ENCODE measurements at regions not wholly inside any gene's neighbourhood (a gene's known extent, or its start where the extent isn't known, plus 50 kb on each side); places are given as distances from the start of the nearest gene placed in this dataset.

DNA sequence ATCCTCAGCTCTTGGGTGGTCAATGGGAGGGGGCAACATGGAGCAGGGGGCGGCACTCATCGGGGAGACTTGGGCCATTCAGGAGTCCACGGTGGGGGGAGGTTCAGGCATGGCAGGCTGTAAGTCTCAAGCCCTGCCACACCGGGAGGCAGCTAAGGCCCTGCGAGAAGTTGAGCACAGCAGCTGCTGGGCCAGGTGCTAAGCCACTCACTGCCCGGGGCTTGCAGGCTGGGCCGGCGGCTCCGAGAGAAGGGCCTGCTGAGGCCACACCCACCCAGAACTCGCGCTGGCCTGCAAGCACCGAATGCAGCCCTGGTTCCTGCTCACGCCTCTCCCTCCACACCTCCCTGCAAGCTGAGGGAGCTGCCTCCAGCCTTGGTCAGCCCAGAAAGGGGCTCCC lies 131.4 kb downstream of the OR4C45 start:
- DNase-seq: peak in 1 of 4 donors; percentile 64

DNA sequence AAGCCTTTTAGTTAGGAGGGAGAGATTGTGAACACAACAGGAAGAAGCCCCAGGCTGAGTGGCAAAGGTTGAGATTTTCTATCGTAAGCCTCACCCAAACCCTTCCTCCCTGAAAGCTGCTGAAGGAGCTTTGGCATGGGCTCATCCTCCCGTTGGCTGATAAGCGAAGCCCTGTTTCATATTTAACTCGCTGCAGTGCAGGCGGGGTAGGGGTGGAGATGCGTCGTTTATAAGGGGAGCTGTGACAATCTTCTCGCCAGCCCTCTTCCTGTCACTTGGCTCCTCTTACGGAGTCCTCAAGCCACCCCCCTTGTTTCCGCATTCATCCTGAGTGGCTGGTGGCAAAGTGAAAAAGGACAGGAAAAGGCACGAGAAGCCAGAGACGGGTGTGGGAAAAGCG lies 137.0 kb downstream of the OR4C45 start:
- DNase-seq: no peak
- intact Hi-C loops (cut with DNase I): no loop called here
- no peaks in the 10 kb centered on the region for H3K4me1 ChIP-seq
- no peak overlapping the region for H3K27ac ChIP-seq
- no peak for ATAC-seq
- no peak overlapping the region for H3K4me3 ChIP-seq
- H3K27me3 ChIP-seq: no peaks in the 10 kb centered on the region
- TF ChIP-seq, protein P1, sequence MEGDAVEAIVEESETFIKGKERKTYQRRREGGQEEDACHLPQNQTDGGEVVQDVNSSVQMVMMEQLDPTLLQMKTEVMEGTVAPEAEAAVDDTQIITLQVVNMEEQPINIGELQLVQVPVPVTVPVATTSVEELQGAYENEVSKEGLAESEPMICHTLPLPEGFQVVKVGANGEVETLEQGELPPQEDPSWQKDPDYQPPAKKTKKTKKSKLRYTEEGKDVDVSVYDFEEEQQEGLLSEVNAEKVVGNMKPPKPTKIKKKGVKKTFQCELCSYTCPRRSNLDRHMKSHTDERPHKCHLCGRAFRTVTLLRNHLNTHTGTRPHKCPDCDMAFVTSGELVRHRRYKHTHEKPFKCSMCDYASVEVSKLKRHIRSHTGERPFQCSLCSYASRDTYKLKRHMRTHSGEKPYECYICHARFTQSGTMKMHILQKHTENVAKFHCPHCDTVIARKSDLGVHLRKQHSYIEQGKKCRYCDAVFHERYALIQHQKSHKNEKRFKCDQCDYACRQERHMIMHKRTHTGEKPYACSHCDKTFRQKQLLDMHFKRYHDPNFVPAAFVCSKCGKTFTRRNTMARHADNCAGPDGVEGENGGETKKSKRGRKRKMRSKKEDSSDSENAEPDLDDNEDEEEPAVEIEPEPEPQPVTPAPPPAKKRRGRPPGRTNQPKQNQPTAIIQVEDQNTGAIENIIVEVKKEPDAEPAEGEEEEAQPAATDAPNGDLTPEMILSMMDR (IDR thresholded peaks at IDR 0.05): no peak
- peaks cover 0 to 8% of the 10 kb centered on the region in 2 donors for H3K9me3 ChIP-seq
- no peaks in the 10 kb centered on the region for H3K36me3 ChIP-seq

More for the DNA sequence above, 131.4 kb downstream of the OR4C45 start:
- no peak overlapping the region for H3K27ac ChIP-seq
- H3K9me3 ChIP-seq: peaks cover 0 to 33% of the 10 kb centered on the region in 2 donors
- H3K36me3 ChIP-seq: no peaks in the 10 kb centered on the region
- no peaks in the 10 kb centered on the region for H3K27me3 ChIP-seq
- no peak overlapping the region for H3K4me3 ChIP-seq
- ATAC-seq: no peak
- TF ChIP-seq, protein P1 (IDR thresholded peaks at IDR 0.05): no peak
- no peaks in the 10 kb centered on the region for H3K4me1 ChIP-seq
- intact Hi-C loops (cut with DNase I): no loop called here

DNA sequence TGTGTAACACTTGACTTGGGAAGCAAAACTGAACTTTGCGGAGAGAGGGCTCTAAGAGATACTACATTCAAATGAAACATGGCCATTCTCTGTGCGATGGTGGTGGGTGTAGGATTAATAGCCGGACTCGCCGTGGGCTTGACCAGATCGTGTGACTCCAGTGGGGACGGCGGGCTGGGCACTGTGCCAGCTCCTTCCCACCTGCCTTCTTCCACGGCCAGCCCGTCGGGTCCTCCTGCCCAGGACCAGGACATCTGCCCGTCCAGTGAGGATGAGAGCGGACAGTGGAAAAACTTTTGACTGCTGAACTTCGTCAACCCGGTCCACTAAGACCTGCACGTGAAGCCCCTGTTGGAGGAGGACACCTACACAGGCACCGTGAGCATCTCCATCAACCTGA lies 137.4 kb downstream of the OR4C45 start:
- TF ChIP-seq, protein P1 (IDR thresholded peaks at IDR 0.05): no peak
- intact Hi-C loops (cut with DNase I): no loop called here
- DNase-seq: peak in 1 of 4 donors; percentile 68

DNA sequence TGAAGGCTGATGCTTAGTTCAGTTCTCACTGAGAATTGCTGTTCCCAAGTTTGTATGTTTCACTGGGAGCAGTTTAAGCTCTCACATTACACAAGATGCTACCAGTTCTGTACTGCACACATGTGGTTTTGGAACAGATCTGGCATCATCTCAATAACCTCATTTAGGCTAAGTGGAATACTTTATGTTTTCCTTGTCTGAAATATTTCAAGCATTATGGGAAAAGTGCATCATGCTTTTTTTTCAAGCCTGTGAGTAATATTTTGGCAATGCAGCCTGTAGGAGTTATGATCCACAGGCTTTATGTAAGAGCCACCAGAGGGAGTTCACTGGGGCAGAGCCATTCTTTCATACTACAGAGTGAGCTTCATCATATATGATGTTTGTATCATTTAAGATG lies 141.5 kb downstream of the OR4C45 start:
- no peaks in the 10 kb centered on the region for H3K36me3 ChIP-seq
- no peaks in the 10 kb centered on the region for H3K4me1 ChIP-seq
- intact Hi-C loops (cut with DNase I): no loop called here
- no peak for DNase-seq
- H3K27ac ChIP-seq: no peak overlapping the region
- no peak overlapping the region for H3K4me3 ChIP-seq
- peak; percentile 86 for ATAC-seq
- no peaks in the 10 kb centered on the region for H3K27me3 ChIP-seq
- H3K9me3 ChIP-seq: peaks cover 0 to 6% of the 10 kb centered on the region in 2 donors
- TF ChIP-seq, protein P1 (IDR thresholded peaks at IDR 0.05): no peak

More for the DNA sequence above, 137.4 kb downstream of the OR4C45 start:
- Histone ChIP-seq H3K36me3 (no peaks in the 10 kb centered on the region), H3K27me3 (no peaks in the 10 kb centered on the region), H3K4me1 (no peaks in the 10 kb centered on the region), H3K4me3 (no peak overlapping the region), H3K27ac (no peak overlapping the region), H3K9me3 (peaks cover 0 to 8% of the 10 kb centered on the region in 2 donors)
- ATAC-seq: no peak

DNA sequence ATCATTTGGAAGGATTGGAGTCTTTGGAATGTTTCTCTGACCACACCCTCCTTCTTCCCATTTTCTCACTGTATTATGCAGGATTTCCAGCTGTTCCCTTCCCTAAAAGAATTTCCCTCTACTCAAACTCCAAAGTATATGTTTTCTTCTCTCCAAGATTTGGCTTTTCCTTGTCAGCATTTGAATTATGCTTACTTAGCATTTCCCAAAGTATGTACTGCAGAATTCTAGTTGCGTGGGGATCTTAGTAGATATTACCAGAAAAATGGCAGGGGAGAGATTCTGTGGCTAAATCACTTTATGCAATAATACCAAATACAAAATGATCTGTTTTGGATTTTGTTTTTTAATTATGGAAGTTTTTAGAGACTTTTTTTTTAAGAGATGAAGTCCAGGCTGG lies 142.3 kb downstream of the OR4C45 start:
- intact Hi-C loops (cut with DNase I): no loop called here
- Histone ChIP-seq H3K36me3 (no peaks in the 10 kb centered on the region), H3K4me1 (no peaks in the 10 kb centered on the region), H3K9me3 (peaks cover 0 to under 1% of the 10 kb centered on the region in 2 donors), H3K27me3 (no peaks in the 10 kb centered on the region), H3K27ac (no peak overlapping the region), H3K4me3 (no peak overlapping the region)
- no peak for DNase-seq
- no peak for ATAC-seq
- TF ChIP-seq, protein P1 (IDR thresholded peaks at IDR 0.05): no peak
